Stimulated activated CD8-positive, alpha-beta memory T cell treated with anti-CD3 and anti-CD28 coated beads, Interleukin-2, amount 100 ng/mL, for 1 hour (primary cell): ENCODE measurements at regions not wholly inside any gene's neighbourhood (a gene's known extent, or its start where the extent isn't known, plus 50 kb on each side); places are given as distances from the start of the nearest gene placed in this dataset.
"Not testable (repeated sequence)": the region's sequence is repeated elsewhere in the genome, so short reads cannot be mapped to it uniquely, and the experiment has no call there.

ENCODE experiments used
- DNase-seq, 2 donors: peaks; one replicate each; pipeline ENCODE4 v3.0.0-alpha.2; 2020; ENCODE audit warnings: low read depth in 2 of 2

GRCh38 chr9:118650417-118650816 lies 718.8 kb downstream of the BRINP1 start:
- no peak for DNase-seq

GRCh38 chr9:118651511-118651910 lies 717.7 kb downstream of the BRINP1 start:
- DNase-seq, result no peak

- no peak for DNase-seq
Measured at GRCh38 chr9:118652258-118652657, 717.0 kb downstream of the BRINP1 start.

- no peak for DNase-seq
Measured at GRCh38 chr9:118652912-118653311, 716.3 kb downstream of the BRINP1 start.

- DNase-seq, result no peak
Measured at GRCh38 chr9:118659011-118659410, 710.2 kb downstream of the BRINP1 start.

- DNase-seq, result no peak
Measured at GRCh38 chr9:118665226-118665919, 703.9 kb downstream of the BRINP1 start.

- DNase-seq, result no peak
Measured at GRCh38 chr9:118670011-118670953, 699.0 kb downstream of the BRINP1 start.

GRCh38 chr9:118674942-118675341 lies 694.3 kb downstream of the BRINP1 start:
- DNase-seq, result no peak

- not testable (repeated sequence) for DNase-seq
Measured at GRCh38 chr9:118677936-118678653, 691.1 kb downstream of the BRINP1 start.

GRCh38 chr9:118686959-118687358 lies 682.3 kb downstream of the BRINP1 start:
- DNase-seq, result no peak

GRCh38 chr9:118689280-118689679 lies 680.0 kb downstream of the BRINP1 start:
- no peak for DNase-seq

GRCh38 chr9:118692613-118693012 lies 676.6 kb downstream of the BRINP1 start:
- no peak for DNase-seq

GRCh38 chr9:118693645-118694044 lies 675.6 kb downstream of the BRINP1 start:
- no peak for DNase-seq

GRCh38 chr9:118695249-118695648 lies 674.0 kb downstream of the BRINP1 start:
- not testable (repeated sequence) for DNase-seq

- no peak for DNase-seq
Measured at GRCh38 chr9:118701985-118702384, 667.2 kb downstream of the BRINP1 start.

GRCh38 chr9:118711843-118712242 lies 657.4 kb downstream of the BRINP1 start:
- DNase-seq, result no peak

GRCh38 chr9:118721276-118721675 lies 648.0 kb downstream of the BRINP1 start:
- DNase-seq, result no peak

- no peak for DNase-seq
Measured at GRCh38 chr9:118721923-118722322, 647.3 kb downstream of the BRINP1 start.

- no peak for DNase-seq
Measured at GRCh38 chr9:118729981-118730380, 639.3 kb downstream of the BRINP1 start.

GRCh38 chr9:118732998-118733397 lies 636.2 kb downstream of the BRINP1 start:
- DNase-seq, result no peak

GRCh38 chr9:118734696-118735095 lies 634.5 kb downstream of the BRINP1 start:
- no peak for DNase-seq

- DNase-seq, result no peak
Measured at GRCh38 chr9:118736406-118736805, 632.8 kb downstream of the BRINP1 start.
